Suprapubic skin (tissue), 4 donors: ENCODE measurements at regions not wholly inside any gene's neighbourhood (a gene's known extent, or its start where the extent isn't known, plus 50 kb on each side); places are given as distances from the start of the nearest gene placed in this dataset.

ENCODE experiments used
- DNase-seq, 2 donors: peaks; one replicate each; pipeline ENCODE4 v3.0.0-alpha.2; 2019; ENCODE audit warnings: low spot score in 2 of 2
- H3K27ac ChIP-seq: fragments of 200-600 bp; sonication (generic); one replicate; pipeline ENCODE4 v1.5.1; 2019
- H3K27me3 ChIP-seq: fragments of 200-600 bp; sonication (generic); one replicate; pipeline ENCODE4 v1.5.1; 2019
- H3K36me3 ChIP-seq: fragments of 200-600 bp; sonication (generic); one replicate; pipeline ENCODE4 v1.5.1; 2019
- H3K4me1 ChIP-seq: fragments of 200-600 bp; sonication (generic); one replicate; pipeline ENCODE4 v1.5.1; 2019
- H3K4me3 ChIP-seq: fragments of 200-600 bp; sonication (generic); one replicate; pipeline ENCODE4 v1.5.1; 2019; ENCODE audit warnings: mild to moderate bottlenecking
- H3K9me3 ChIP-seq: fragments of 200-600 bp; sonication (generic); one replicate; pipeline ENCODE4 v1.5.1; 2019
- CTCF ChIP-seq, 2 donors: fragments of 200-600 bp in 1 of 2; fragments of 450-650 bp in 1 of 2; sonication (generic) in 1 of 2; IDR thresholded peaks; one replicate each; pipeline ENCODE4 v1.5.1; 2016 to 2019; ENCODE audit warnings: antibody characterized with exemption in 2 of 2, mild to moderate bottlenecking in 1 of 2, moderate library complexity in 1 of 2
- EP300 ChIP-seq: sonication (generic); formaldehyde crosslinking; IDR thresholded peaks from one replicate; pipeline ENCODE4 v1.6.1; 2017; ENCODE audit warnings: antibody characterized with exemption
- POLR2A ChIP-seq, 2 donors: fragments of 450-650 bp; IDR thresholded peaks; one replicate each; pipeline ENCODE4 v1.6.1; 2017; ENCODE audit warnings: antibody characterized with exemption in 2 of 2, mild to moderate bottlenecking in 2 of 2, moderate library complexity in 2 of 2
- POLR2AphosphoS5 ChIP-seq, 3 donors: sonication (generic); formaldehyde crosslinking; IDR thresholded peaks; one replicate each; pipeline ENCODE4 v1.6.1; 2017; ENCODE audit warnings: antibody characterized with exemption in 3 of 3
- WGBS: methylation state at CpG from one replicate; pipeline ENCODE4 v1.1.5; 2018; 5-methylcytosine and 5-hydroxymethylcytosine counted together

- no peaks in the 10 kb centered on the region for H3K36me3 ChIP-seq
- TF ChIP-seq POLR2A (IDR thresholded peaks at IDR 0.05) (no peak), CTCF (IDR thresholded peaks at IDR 0.05) (no peak), EP300 (no peak), POLR2AphosphoS5 (IDR thresholded peaks at IDR 0.05) (no peak)
- 84% methylated on average over 8 of the region's 8 CpGs for WGBS
- H3K4me3 ChIP-seq, result no peak overlapping the region
- DNase-seq, result no peak
- H3K4me1 ChIP-seq, result no peaks in the 10 kb centered on the region
- H3K27ac ChIP-seq, result no peak overlapping the region
- no peaks in the 10 kb centered on the region for H3K9me3 ChIP-seq
- H3K27me3 ChIP-seq, result no peaks in the 10 kb centered on the region
These were observed 140.6 kb upstream of the SAMSN1 start for GRCh38 chr21:14686466-14687267.

- Histone ChIP-seq H3K4me3 (no peak overlapping the region), H3K36me3 (no peaks in the 10 kb centered on the region), H3K9me3 (no peaks in the 10 kb centered on the region), H3K27me3 (no peaks in the 10 kb centered on the region), H3K4me1 (no peaks in the 10 kb centered on the region), H3K27ac (no peak overlapping the region)
- TF ChIP-seq CTCF (IDR thresholded peaks at IDR 0.05) (no peak), EP300 (no peak), POLR2AphosphoS5 (IDR thresholded peaks at IDR 0.05) (no peak), POLR2A (IDR thresholded peaks at IDR 0.05) (no peak)
- 28% methylated on average over 2 of the region's 2 CpGs for WGBS
- DNase-seq, result no peak
These were observed 139.5 kb upstream of the SAMSN1 start for GRCh38 chr21:14685568-14685967.

GRCh38 chr21:14684071-14684470 is 138.0 kb upstream of the SAMSN1 start:
- Histone ChIP-seq H3K27ac (no peak overlapping the region), H3K27me3 (no peaks in the 10 kb centered on the region), H3K9me3 (no peaks in the 10 kb centered on the region), H3K36me3 (no peaks in the 10 kb centered on the region), H3K4me1 (no peaks in the 10 kb centered on the region), H3K4me3 (no peak overlapping the region)
- 89% methylated on average over 4 of the region's 4 CpGs for WGBS
- no peak for DNase-seq
- TF ChIP-seq POLR2AphosphoS5 (IDR thresholded peaks at IDR 0.05), result no peak
- TF ChIP-seq EP300, result no peak
- no peak for TF ChIP-seq POLR2A (IDR thresholded peaks at IDR 0.05)
- no peak for TF ChIP-seq CTCF (IDR thresholded peaks at IDR 0.05)

- no peaks in the 10 kb centered on the region for H3K9me3 ChIP-seq
- TF ChIP-seq POLR2AphosphoS5 (IDR thresholded peaks at IDR 0.05) (no peak), EP300 (no peak), CTCF (IDR thresholded peaks at IDR 0.05) (no peak), POLR2A (IDR thresholded peaks at IDR 0.05) (no peak)
- no peak overlapping the region for H3K4me3 ChIP-seq
- no peak for DNase-seq
- H3K36me3 ChIP-seq, result no peaks in the 10 kb centered on the region
- H3K4me1 ChIP-seq, result no peaks in the 10 kb centered on the region
- H3K27ac ChIP-seq, result no peak overlapping the region
- H3K27me3 ChIP-seq, result no peaks in the 10 kb centered on the region
These were observed 136.9 kb upstream of the SAMSN1 start for GRCh38 chr21:14683063-14683462.

- Histone ChIP-seq H3K27me3 (no peaks in the 10 kb centered on the region), H3K4me3 (no peak overlapping the region), H3K4me1 (no peaks in the 10 kb centered on the region), H3K27ac (no peak overlapping the region), H3K36me3 (no peaks in the 10 kb centered on the region), H3K9me3 (no peaks in the 10 kb centered on the region)
- 79% methylated on average over 3 of the region's 3 CpGs for WGBS
- no peak for TF ChIP-seq CTCF (IDR thresholded peaks at IDR 0.05)
- TF ChIP-seq POLR2A (IDR thresholded peaks at IDR 0.05), result no peak
- no peak for TF ChIP-seq POLR2AphosphoS5 (IDR thresholded peaks at IDR 0.05)
- no peak for TF ChIP-seq EP300
- no peak for DNase-seq
These were observed 133.0 kb upstream of the SAMSN1 start for GRCh38 chr21:14678973-14679574.
